Suppressor macrophage (primary cell): ENCODE measurements at regions not wholly inside any gene's neighbourhood (a gene's known extent, or its start where the extent isn't known, plus 50 kb on each side); places are given as distances from the start of the nearest gene placed in this dataset.

Experiments used
- DNase-seq, 4 experiments: peaks; one replicate each; pipeline ENCODE4 v3.0.0-alpha.2; 2020 to 2022

- DNase-seq, result no peak
Observed at GRCh38 chr12:86333955-86334522, 77.8 kb upstream of the MGAT4C start.

- no peak for DNase-seq
Observed at GRCh38 chr12:86331457-86331856, 75.3 kb upstream of the MGAT4C start.

DNA sequence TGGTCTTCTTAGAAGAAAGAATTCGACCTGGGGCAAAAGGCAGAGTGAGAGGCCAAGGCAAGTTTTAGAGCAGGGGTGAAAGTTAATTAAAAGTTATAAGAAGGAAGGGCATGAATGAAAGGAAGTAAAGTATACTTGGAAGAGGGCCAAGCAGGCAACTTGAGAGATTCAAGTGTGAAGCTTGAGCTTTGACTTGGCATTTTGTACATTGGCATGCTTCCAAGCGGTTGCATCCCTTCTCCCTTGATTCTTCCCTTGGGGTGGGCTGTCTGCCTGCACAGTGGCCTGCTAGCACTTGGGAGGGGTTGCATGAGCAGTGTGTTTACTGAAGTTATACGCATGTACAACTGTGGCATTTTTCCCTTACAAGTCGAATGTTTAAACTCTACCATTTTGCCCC, 74.8 kb upstream of the MGAT4C start:
- DNase-seq, result no peak

DNA sequence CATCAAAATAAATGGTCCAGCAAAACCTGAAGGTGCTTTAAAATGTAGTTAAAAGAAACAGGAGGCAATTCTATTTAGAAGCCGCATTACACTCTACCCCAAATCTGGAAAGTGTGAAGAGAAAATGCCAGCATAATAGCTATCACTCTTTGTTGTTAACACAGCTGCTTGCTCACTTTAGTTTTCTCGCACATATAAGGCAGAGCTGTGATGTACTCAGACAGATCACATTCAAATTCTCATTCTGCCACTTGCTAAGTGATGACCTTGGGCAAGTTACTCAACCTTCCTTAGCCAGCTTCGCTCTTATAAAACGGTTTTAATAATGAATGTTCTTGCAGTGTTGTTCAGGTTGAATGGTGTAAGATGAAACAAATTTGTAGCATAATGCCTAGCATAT, 56.0 kb upstream of the MGAT4C start:
- no peak for DNase-seq
